HG03045 (cell line): ENCODE measurements at regions not wholly inside any gene's neighbourhood (a gene's known extent, or its start where the extent isn't known, plus 50 kb on each side); places are given as distances from the start of the nearest gene placed in this dataset.
A peak's percentile ranks its signal among the peaks of the same experiment; 100 is the strongest.

Experiments
- ATAC-seq: cut with Tn5 transposase; IDR thresholded peaks from one replicate; pipeline ENCODE4 v1.9.1; 2021; ENCODE audit warnings: mild to moderate bottlenecking, moderate library complexity; ENCODE audit not compliant: unreplicated experiment

DNA sequence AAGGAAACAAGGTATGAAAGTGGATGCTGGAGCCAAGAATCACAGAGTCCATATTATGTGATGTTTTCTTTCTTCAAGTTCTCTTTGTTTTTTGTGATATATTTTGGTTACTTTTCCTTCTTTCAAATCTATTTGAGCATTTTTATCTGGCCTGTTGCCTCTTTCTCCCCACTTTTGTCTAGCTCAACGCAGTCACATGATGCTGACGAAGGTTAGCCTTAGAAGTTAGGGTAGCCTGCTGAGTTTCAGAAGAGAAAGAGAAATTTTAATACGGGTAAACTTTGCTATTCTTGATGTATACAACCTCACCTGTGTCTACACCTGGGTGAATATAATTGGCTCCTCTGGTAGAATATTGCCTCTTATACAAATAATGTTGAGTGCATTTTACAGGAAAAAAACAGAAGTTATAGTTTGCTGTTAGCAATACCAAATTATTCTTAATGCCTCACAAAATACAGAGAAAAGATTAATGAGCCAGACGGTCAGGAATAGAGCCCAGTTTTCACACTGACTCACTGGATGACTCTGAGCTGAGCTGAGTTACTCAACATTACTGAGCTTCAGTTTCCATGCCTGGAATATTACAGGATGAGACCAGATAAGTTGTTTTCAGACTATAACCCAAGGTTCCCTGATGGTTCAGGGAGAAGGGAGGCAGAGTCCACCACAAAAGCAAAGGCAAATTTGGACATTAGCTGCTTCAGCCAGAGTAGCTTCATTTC, 161.6 kb upstream of the BDNF start:
- ATAC-seq: no peak

DNA sequence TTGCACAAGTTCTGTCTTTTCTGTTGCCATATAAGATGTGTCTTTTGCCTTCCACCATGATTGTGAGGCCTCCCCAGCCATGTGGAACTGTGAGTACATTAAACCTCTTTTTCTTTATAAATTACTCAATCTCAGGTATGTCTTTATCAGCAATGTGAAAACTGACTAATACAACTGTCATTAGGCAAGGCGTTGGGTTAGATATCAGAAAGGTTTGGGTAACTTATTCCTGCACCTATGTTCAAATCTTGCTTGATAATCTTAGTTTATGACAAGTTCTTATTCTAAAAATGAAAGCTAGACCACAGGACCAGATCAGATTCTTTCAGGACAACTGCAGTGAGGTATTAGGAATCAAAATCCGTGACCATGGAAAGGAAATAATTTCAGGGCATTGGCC, 160.6 kb upstream of the BDNF start:
- no peak for ATAC-seq

DNA sequence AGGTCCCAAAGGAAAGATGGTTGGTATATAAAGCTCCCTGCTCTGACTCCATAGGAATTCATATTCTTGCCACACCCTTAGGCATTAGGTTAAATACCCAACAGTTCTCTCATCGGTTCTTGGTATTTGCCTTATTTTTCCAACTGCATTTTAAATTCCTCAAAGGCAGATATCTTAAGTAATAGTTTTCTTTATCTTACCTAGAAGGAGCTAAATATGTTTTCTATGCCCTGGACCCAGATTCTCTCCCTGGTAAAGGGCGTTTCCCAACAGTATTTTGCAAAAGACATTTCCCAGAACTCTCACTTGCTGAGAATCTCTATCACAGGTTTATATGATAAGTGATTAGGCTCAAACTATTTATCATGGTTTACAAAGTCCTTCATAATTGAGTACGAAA, 158.6 kb upstream of the BDNF start:
- no peak for ATAC-seq

DNA sequence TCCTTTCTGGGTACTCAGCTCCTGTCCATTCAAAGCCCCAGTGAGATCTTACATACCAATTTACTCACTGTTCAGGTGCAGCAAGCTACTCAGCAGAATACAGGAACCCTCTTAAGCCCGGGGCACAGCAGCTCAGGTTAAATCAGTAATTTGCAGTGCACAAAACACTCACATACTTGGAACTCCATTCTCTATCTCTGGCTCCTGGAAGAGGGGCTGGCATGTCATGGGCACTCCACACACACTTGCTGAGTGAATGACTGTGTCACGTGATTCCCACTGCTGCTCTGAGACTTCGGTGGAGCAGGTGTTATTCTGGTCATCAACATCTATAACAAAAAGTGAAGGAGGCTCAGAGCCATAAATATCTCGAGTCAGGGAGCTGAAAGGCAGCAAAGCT, 157.3 kb upstream of the BDNF start:
- no peak for ATAC-seq

DNA sequence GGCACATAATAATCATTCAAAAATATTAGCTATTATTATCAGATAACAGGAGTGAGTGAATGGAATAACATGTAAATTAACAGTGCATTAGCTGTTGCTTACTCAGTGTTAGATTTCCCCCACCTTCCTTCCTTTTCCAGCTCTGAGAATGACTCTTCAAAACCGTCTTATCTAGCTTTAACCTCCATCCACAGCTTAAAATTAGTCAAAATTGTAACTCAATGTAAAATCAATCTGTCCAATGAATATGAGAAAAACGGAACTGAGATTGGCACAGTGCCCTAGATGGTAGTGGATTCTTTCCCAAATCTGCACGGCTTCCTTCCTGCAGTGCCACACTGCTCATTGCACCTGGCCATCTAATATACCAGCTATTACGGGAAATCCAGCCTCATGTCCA, 156.8 kb upstream of the BDNF start:
- ATAC-seq: no peak

DNA sequence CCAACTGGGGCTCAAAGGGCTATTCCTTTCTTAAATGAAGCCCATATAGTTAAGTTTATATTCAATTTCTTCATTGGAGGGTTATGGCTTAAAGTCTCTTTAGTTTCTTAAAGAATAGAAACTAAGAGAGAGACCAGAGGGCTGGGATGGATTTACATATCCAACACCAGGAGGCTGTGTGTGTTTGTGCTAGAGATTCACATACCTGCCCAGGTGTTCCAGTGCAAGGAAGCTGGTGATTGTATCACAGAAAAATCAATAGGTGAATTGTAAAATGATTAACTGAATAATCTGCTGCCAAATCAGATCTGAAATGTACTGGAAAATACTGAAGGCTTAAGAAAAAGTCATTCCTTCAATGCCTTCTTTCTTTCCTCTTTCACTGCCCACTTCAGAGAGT, 148.2 kb upstream of the BDNF start:
- no peak for ATAC-seq

DNA sequence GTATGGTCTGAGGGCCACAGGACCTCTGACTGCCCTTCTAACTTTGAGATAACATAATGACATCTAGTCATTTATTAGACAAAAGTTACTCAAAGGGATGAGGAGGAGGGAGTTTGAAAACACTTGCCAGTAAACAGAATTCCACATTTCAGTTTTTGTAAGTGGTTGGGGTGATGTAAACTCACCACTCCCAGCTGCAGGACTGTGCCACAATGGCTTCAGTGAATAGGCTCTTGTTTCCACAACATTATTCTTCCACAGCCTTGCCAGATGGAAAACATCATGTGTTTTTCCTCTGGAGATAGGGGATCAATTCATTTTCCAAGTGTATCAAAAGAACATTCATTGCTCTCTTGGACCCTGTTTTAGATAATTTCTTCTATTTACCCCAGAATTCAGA, 147.2 kb upstream of the BDNF start:
- ATAC-seq: no peak

DNA sequence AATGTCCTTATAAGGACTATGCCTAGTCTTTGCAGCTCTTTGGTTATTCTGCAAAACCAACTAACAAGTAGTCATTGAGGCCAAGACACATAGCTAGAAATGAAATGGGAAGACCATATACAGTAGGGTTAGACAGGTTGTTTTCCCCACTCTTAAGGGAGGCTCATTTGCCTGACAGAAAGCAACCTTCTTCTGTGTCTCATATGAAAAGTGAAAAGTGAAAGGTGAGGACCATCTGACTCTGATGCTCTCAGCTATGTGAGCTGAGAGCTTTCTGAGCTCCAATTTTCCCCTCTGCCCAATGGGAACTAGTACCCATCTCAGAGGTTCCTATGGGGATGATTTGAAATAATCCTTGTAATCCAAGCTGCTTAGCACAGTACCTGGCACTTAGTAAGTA, 142.0 kb upstream of the BDNF start:
- ATAC-seq: no peak

DNA sequence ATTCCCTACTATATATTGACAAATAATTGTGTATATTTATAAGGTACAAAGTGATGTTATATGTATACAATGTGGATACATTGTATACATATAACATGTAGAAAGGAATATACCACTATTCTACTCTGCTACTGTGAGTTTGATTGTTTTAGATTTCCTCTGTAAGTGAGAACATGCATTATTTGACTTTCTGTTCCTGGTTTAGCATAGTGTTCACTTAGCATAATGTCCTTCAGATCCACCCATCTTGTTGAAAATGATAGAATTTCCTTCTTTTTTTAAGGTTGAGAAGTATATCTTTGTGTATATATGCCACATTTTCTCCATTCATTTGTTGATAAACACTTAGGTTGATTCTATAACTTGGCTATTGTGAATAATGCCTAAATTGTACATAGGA, 140.8 kb upstream of the BDNF start:
- no peak for ATAC-seq

DNA sequence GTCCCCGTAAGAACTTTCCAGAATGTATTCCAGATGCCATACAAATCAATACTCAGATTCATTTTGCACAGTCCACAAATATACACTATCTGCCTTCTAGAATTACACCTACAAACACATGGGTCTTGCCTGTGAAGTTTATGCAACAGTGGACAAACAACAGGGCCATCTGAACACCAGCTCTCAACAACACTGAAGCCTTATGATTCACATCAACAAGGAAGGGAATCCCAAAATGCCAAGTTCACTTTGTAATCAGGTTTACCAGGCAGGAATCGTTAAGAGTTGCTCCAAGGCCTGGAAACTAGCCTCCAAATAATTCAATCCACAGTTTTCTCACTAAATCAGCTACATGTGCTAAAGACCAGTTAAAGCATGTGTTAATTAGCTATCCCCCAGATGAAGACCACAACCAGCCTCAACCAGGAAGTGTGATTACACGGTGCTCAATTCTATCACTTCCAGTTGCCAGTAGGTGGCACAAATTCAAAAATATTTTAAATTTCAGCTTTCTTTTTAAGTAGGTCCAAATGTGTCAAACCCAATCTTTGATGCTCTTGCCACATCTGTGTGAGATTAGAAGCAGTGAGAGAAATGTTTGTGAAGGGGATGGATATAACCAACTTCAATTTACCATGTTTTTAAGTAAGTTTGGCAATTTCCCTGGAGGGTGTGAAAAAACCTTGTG, 139.1 kb upstream of the BDNF start:
- ATAC-seq: no peak

DNA sequence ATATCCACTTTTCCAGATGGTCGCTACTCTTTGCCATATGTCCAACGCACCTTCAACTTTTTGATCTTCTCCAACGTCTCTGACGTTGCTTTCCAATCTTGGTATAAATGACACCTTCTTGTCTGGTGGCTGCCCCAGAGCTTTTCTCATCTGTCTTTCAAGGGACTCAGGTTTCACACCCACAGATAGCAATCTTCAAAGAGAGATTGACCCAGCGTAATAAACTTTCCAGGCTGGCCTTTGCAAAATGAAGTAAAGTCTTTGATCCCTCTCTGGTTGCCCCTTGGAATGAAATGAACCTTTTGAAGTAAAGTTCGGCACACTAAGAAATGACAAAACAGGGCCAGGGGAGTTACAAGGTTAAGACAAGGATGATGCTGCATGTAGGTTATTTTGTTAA, 138.4 kb upstream of the BDNF start:
- no peak for ATAC-seq

DNA sequence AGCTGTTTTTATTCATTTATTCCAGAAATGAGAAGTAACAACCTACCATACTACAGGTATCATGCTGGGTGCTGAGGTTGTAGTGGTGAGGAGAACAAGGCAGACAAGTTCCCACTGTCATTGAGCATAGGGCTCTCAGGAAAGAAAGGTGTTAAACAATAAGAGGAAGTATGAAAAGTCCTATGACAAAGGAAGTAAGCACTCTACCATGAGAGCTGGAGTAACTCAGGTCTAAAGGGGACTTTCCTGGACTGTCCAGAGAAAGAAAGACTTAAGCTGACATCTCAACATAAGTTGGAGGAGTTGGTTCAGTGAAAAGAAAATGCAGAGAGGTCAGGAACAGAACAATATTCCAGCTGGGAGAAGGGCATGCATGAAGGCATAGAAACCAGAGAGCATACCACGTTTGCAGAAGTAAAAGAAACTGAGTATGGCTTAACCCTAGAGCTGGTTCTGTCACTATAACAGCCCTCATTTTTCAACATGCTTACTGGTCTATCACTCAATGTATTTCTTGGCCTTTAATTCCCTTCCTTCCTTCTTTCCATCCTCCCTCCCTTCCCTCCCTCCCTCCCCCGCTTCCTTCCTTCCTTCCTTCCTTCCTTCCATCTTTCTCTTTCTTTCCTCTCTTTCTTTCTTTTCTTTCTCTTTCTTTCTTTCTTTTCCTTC, 137.8 kb upstream of the BDNF start:
- peak; percentile 66 for ATAC-seq

DNA sequence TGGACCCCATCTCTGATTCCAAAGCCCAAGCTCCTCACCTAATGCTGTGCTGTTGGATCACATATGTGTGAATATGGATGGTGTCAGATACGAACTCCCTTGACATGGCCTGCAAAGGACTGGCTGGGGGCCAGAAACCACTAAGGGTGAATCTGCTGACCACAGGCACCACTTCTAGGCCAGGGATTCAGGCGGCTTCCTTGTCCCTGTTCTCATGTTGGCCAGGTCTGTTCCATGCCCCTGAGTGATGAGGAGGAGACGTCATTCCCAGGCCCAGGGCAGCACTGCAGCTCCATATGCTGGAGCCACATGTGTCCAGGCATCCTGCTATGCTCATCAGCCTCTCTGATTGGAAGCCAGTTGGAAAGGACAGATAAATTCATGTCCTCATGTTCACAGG, 130.0 kb upstream of the BDNF start:
- no peak for ATAC-seq

DNA sequence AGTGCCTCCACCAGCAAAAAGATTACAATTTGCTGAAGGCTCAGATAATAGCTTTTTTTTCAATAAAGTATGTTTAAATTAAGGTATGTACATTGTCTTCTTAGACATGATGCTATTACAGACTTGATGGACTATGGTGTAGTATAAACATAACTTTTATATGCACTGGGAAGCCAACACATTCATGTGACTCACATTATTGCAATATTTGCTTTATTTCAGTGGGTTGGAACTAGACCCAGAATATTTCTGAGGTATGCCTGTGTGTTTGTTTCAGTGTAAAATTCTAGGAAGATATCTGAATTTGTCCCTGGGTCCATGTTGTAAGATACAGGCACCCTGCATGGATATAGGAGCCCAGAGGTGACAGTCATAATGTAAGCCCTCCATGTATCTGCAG, 120.0 kb upstream of the BDNF start:
- no peak for ATAC-seq

DNA sequence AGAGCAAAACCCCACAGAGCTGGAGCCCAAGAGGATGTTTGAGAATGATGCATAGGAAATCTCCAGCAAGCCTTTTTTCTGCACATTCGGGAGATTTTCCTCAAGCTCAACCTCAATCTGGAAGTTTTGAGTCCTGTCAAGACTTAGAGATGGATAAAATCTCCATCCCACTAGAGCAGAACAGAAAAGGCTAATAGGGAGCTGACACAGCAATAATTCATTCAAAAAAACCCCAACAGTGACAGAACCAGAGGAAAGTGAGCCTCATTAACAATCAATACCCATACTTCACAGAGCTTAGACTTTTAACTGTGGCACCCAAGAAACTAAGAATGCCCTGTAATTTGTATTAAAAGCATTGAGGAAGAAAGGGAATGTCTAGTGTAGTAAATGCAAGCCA, 115.9 kb upstream of the BDNF start:
- no peak for ATAC-seq

DNA sequence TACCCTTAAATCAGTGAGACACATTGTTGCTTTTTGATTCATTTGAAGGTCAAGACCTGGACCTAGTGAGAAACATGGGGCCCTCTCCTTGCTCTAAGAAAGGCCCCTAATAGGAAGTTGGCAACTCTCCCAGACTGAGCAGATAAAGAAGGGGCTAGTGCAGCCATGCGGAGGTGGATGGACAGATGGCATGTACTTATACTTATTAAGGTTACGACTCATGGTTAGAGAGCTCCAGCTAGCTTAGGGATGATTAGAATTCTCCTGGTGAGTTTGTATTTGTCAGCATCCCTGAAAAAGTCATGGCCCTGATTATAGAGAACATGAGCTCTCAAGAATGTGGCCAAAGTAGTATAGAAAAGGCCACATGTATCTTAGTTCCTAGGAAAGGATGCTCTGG, 112.1 kb upstream of the BDNF start:
- no peak for ATAC-seq

DNA sequence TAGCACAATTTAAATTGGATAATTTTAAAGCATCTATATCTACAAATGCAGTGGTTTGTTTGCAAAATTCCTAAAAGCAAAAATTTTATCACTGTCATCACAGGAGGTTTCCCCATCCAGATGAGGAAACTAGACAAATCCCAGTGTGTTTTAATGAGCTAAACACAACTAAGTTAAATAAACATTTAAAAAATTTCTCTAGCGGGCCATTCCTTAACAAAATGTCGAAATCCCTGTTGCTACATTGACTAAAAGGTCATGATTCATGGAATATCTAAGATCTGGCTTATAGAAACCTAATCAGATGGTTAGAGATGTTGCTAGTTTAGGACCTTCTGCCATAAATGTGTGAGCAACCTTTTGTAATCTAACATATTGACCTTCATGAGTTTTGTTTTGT, 107.3 kb upstream of the BDNF start:
- no peak for ATAC-seq

DNA sequence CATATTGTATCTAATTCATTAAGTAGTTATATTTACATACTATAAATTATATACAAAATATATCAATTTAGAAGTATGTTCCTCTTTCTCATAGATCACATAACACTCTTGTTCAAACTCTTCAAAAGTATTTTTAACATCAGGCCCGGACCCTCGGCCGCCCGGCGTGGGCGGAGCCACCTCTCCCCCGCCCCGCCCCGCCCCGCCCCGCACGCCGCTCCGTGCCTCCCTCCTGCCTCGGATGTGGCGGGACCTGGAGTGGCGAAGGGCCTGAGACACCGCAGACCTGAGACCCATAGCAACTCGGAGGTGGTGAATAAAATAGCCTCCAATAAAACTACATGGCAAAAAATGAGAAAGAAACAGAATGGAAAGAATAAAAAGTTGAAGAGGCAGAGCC, 105.9 kb upstream of the BDNF start:
- ATAC-seq: no peak

DNA sequence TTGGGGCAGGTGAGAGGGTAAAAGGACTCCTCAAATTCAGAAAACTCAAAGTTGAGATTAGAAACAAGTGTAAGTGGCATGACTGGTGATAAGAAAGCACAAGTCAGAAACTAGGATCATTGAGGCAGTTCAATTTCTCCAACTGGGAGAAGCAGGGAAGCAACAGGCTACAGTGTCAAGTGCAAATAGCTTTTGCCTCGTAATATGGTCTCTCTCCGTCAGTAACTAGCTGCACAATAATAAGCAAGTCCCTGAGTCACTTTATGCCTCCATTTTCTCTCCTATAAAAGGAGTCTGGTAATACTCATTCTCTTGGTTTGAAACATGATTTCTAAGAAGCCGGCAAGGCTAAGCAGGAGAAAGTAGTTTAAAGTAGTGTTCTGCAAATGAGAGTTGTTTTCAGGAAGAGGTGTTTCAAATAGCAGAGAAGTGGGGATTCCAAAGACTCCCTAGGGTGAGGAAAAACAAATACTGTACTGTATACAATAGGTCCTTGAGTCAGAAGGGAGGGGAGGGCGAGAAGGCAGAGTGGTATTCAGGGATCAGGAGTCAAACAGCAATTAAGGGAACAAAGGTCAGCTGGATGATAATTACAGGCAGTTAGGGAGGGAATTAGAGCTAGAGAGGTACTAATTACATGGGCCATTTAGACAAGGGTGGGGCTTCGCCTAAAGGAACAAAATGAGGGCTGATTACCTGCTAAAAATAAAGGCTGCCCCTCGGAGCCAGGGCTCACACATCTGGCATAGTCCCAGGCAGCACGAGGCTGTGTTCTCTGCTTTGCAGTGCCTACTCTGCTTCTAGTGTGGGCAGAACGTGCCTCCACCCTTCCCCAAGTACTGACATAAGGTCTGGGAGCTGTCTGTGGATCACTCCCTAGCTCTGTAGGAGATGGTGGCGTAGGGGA, 96.0 kb upstream of the BDNF start:
- ATAC-seq: no peak

DNA sequence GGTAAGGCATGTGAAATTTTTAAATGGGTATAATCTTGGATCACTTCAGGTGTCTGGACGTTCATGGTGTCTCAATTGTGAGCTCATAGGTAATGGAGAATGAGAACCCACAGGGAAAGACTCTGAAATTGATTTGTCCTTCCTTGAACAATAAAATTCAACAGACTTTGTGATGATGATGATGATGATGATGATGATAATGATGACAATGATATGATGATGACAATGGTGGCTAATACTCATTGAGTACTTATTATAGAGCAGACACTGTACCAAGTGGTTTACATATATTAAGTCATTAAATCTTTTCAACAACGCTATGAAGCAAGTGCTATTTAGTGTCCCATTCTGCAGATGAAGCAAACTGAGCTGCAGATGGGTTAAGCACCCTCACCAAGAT, 86.6 kb upstream of the BDNF start:
- ATAC-seq: no peak

DNA sequence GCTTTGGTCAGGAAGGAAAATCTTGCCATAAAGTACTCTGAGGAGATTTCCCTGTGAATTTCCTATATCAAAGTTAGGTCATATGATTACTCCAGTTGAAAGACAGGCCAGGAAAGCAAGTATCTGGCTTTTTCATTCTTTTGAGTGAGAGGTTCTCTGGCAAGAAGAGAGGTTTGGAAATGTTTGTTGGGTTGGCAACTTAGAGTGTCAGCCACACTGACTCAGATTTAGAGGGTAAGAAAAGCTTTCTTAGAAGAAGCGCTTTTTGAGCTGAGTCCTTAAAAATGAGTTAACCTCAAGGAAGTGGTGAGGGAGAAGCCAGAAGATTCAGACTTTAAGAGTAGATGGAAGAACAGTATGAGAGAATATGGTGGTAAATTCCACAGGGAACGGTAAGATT, 86.1 kb upstream of the BDNF start:
- no peak for ATAC-seq
